Osteoblast (primary cell): ENCODE measurements at regions not wholly inside any gene's neighbourhood (a gene's known extent, or its start where the extent isn't known, plus 50 kb on each side); places are given as distances from the start of the nearest gene placed in this dataset.

Experiments
- DNase-seq: peaks from one replicate; pipeline ENCODE4 v3.0.0; 2011; ENCODE audit warnings: low spot score, mixed read lengths; ENCODE audit not compliant: insufficient read length; ENCODE audit errors: missing footprints
- H2AFZ ChIP-seq: 2 replicates; pipeline ENCODE4 v1.6.0; 2011; ENCODE audit warnings: mild to moderate bottlenecking, low read length
- H3K27ac ChIP-seq: 2 replicates; pipeline ENCODE4 v1.5.1; 2011; ENCODE audit warnings: mild to moderate bottlenecking, low read depth, low read length, moderate library complexity
- H3K27me3 ChIP-seq: 2 replicates; pipeline ENCODE4 v1.6.0; 2012; ENCODE audit warnings: mild to moderate bottlenecking, control low read depth, inconsistent platforms, low read length, moderate library complexity; ENCODE audit not compliant: insufficient read depth
- H3K36me3 ChIP-seq: 2 replicates; pipeline ENCODE4 v1.5.1; 2011; ENCODE audit warnings: mild to moderate bottlenecking, low read length, control low read depth, moderate library complexity; ENCODE audit not compliant: insufficient read depth
- H3K4me1 ChIP-seq: 2 replicates; pipeline ENCODE4 v1.5.1; 2011; ENCODE audit warnings: mild to moderate bottlenecking, low read length, control low read depth, moderate library complexity; ENCODE audit not compliant: insufficient read depth
- H3K4me2 ChIP-seq: 2 replicates; pipeline ENCODE4 v1.6.0; 2011; ENCODE audit warnings: mild to moderate bottlenecking, low read length; ENCODE audit not compliant: insufficient read depth
- H3K4me3 ChIP-seq: fragments of 200-600 bp; sonication (generic); 3 replicates; pipeline ENCODE4 v1.5.1; 2012; ENCODE audit warnings: mild to moderate bottlenecking, low read length, inconsistent platforms; ENCODE audit not compliant: insufficient read depth
- H3K79me2 ChIP-seq: 2 replicates; pipeline ENCODE4 v1.6.0; 2012; ENCODE audit warnings: mild to moderate bottlenecking, low read length, control low read depth, inconsistent platforms; ENCODE audit not compliant: insufficient read depth
- H3K9me3 ChIP-seq: 2 replicates; pipeline ENCODE4 v1.5.1; 2011; ENCODE audit warnings: low read depth, low read length, control low read depth
- H4K20me1 ChIP-seq: 2 replicates; pipeline ENCODE4 v1.6.0; 2012; ENCODE audit warnings: mild to moderate bottlenecking, low read length, control low read depth; ENCODE audit not compliant: insufficient read depth
- CTCF ChIP-seq: IDR thresholded peaks from 2 replicates; pipeline ENCODE4 v1.5.1; 2011; ENCODE audit warnings: mild to moderate bottlenecking, low read depth, low read length, moderate library complexity; ENCODE audit errors: extremely low read depth

GRCh38 chrX:79588233-79588632 is 221.1 kb upstream of the ITM2A start:
- TF ChIP-seq CTCF = no peak
- Histone ChIP-seq H4K20me1 (no peaks in the 10 kb centered on the region), H3K27ac (no peak overlapping the region), H3K79me2 (no peaks in the 10 kb centered on the region), H3K36me3 (no peaks in the 10 kb centered on the region), H3K27me3 (no peaks in the 10 kb centered on the region), H3K9me3 (no peaks in the 10 kb centered on the region), H3K4me1 (no peaks in the 10 kb centered on the region), H3K4me3 (no peak overlapping the region), H3K4me2 (no peak overlapping the region), H2AFZ (no peak overlapping the region)
- DNase-seq = no peak

DNA sequence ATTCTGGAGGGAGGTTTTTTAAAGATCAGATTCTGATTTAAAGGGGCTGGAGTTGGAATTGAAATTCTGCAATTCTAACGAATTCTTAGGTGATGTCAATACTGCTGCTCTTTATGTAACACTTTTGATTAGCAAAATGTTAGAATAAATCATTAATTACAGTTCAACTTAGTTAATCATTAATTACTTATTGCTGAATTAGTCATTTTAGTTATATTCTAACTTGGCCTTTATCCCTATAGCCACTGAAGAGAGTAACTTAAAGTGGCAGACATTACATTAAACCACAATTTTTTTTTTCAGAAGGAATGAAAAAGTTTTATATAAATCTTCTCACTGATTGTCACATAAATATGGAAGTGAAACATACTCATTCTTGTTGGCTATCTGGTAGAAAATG is 206.6 kb upstream of the ITM2A start:
- no peak overlapping the region for H3K4me2 ChIP-seq
- no peak overlapping the region for H3K27ac ChIP-seq
- H3K79me2 ChIP-seq = no peaks in the 10 kb centered on the region
- no peak overlapping the region for H2AFZ ChIP-seq
- no peaks in the 10 kb centered on the region for H3K4me1 ChIP-seq
- H4K20me1 ChIP-seq = no peaks in the 10 kb centered on the region
- H3K9me3 ChIP-seq = no peaks in the 10 kb centered on the region
- H3K4me3 ChIP-seq = no peak overlapping the region
- no peak for TF ChIP-seq CTCF
- no peaks in the 10 kb centered on the region for H3K36me3 ChIP-seq
- no peak for DNase-seq
- H3K27me3 ChIP-seq = no peaks in the 10 kb centered on the region

DNA sequence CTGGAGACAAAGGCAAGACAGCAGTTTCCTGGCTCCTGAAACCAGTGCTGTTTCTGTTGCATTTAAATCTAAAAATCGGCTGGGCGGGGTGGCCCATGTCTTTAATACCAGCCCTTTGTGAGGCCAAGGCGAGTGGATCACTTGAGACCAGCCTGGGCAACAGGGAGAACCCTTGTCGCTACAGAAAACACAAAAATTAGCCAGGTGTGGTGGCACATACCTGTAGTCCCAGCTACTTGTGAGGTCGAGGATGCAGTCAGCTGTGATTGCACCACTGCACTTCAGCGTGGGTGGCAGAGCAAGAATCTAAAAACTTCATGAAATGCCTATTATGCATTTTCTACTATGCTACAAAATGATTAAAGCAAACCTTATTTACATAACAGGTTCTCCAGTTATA is 205.4 kb upstream of the ITM2A start:
- H3K79me2 ChIP-seq = no peaks in the 10 kb centered on the region
- no peaks in the 10 kb centered on the region for H3K9me3 ChIP-seq
- no peaks in the 10 kb centered on the region for H4K20me1 ChIP-seq
- H3K27me3 ChIP-seq = no peaks in the 10 kb centered on the region
- H3K27ac ChIP-seq = no peak overlapping the region
- H3K4me1 ChIP-seq = no peaks in the 10 kb centered on the region
- H3K36me3 ChIP-seq = no peaks in the 10 kb centered on the region
- no peak overlapping the region for H3K4me2 ChIP-seq
- no peak overlapping the region for H3K4me3 ChIP-seq
- no peak for DNase-seq
- no peak for TF ChIP-seq CTCF
- H2AFZ ChIP-seq = no peak overlapping the region

GRCh38 chrX:79570524-79571240 is 203.5 kb upstream of the ITM2A start:
- no peaks in the 10 kb centered on the region for H3K9me3 ChIP-seq
- H3K27ac ChIP-seq = no peak overlapping the region
- no peak overlapping the region for H3K4me2 ChIP-seq
- H4K20me1 ChIP-seq = no peaks in the 10 kb centered on the region
- DNase-seq = no peak
- no peaks in the 10 kb centered on the region for H3K27me3 ChIP-seq
- no peaks in the 10 kb centered on the region for H3K36me3 ChIP-seq
- H3K79me2 ChIP-seq = no peaks in the 10 kb centered on the region
- H2AFZ ChIP-seq = no peak overlapping the region
- TF ChIP-seq CTCF = no peak
- no peaks in the 10 kb centered on the region for H3K4me1 ChIP-seq
- H3K4me3 ChIP-seq = no peak overlapping the region
